ENCODE measurements at regions not wholly inside any gene's neighbourhood (a gene's known extent, or its start where the extent isn't known, plus 50 kb on each side); places are given as distances from the start of the nearest gene placed in this dataset.

- no peak for TF ChIP-seq ZNF462 (CRISPR knock-in tag; IDR thresholded peaks at IDR 0.05)
- TF ChIP-seq NANOG (IDR thresholded peaks at IDR 0.05; ENCODE audit: borderline replicate concordance) = no peak
- TF ChIP-seq CREB1 (CRISPR knock-in tag; IDR thresholded peaks at IDR 0.05; ENCODE audit: low read depth) = no peak
- TF ChIP-seq EZH2 (IDR thresholded peaks at IDR 0.05; ENCODE audit: low read depth, unreplicated experiment) = no peak
- no peak for TF ChIP-seq JUNB (IDR thresholded peaks at IDR 0.05; ENCODE audit: unreplicated experiment)
- TF ChIP-seq REST (IDR thresholded peaks at IDR 0.05; ENCODE audit: unreplicated experiment) = no peak
- no peak for TF ChIP-seq ZNF331 (CRISPR knock-in tag; IDR thresholded peaks at IDR 0.05; ENCODE audit: low read depth)
- TF ChIP-seq POLR2AphosphoS5 (IDR thresholded peaks at IDR 0.05; ENCODE audit: low read depth) = no peak
Observed at GRCh38 chr2:103785956-103786355, 1024.1 kb downstream of the TMEM182 start (continued).
